ENCODE measurements at regions not wholly inside any gene's neighbourhood (a gene's known extent, or its start where the extent isn't known, plus 50 kb on each side); places are given as distances from the start of the nearest gene placed in this dataset.

GRCh38 chr16:51261919-51262318, 110.8 kb upstream of the SALL1 start:
- TF ChIP-seq, protein P1, sequence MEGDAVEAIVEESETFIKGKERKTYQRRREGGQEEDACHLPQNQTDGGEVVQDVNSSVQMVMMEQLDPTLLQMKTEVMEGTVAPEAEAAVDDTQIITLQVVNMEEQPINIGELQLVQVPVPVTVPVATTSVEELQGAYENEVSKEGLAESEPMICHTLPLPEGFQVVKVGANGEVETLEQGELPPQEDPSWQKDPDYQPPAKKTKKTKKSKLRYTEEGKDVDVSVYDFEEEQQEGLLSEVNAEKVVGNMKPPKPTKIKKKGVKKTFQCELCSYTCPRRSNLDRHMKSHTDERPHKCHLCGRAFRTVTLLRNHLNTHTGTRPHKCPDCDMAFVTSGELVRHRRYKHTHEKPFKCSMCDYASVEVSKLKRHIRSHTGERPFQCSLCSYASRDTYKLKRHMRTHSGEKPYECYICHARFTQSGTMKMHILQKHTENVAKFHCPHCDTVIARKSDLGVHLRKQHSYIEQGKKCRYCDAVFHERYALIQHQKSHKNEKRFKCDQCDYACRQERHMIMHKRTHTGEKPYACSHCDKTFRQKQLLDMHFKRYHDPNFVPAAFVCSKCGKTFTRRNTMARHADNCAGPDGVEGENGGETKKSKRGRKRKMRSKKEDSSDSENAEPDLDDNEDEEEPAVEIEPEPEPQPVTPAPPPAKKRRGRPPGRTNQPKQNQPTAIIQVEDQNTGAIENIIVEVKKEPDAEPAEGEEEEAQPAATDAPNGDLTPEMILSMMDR (IDR thresholded peaks at IDR 0.05; ENCODE audit: low read depth, low read length) = no peak
- no peak for TF ChIP-seq EZH2phosphoT487 (IDR thresholded peaks at IDR 0.05; ENCODE audit: low read depth)
